Kidney epithelial cell (primary cell): ENCODE measurements at regions not wholly inside any gene's neighbourhood (a gene's known extent, or its start where the extent isn't known, plus 50 kb on each side); places are given as distances from the start of the nearest gene placed in this dataset.
A peak's percentile ranks its signal among the peaks of the same experiment; 100 is the strongest.

Experiments
- DNase-seq: peaks from one replicate; pipeline ENCODE4 v3.0.0-alpha.2; 2010; ENCODE audit warnings: low read depth
- H3K27me3 ChIP-seq: 2 replicates; pipeline ENCODE4 v1.6.0; 2011; ENCODE audit warnings: low read length; ENCODE audit not compliant: control insufficient read depth, insufficient read depth
- H3K36me3 ChIP-seq: 2 replicates; pipeline ENCODE4 v1.5.1; 2011; ENCODE audit warnings: low read length; ENCODE audit not compliant: control insufficient read depth, insufficient read depth
- H3K4me3 ChIP-seq: 2 replicates; pipeline ENCODE4 v1.5.1; 2011; ENCODE audit warnings: low read depth, mild to moderate bottlenecking, control low read depth, low read length
- TF ChIP-seq, protein P1 (sequence below): IDR thresholded peaks from 2 replicates; pipeline ENCODE4 v1.5.1; 2011; ENCODE audit warnings: mild to moderate bottlenecking, moderate library complexity, low read length, control low read depth, inconsistent platforms; ENCODE audit not compliant: insufficient read depth, poor library complexity, severe bottlenecking

GRCh38 chr13:39130301-39130700 is 92.0 kb downstream of the NHLRC3 start:
- Histone ChIP-seq H3K36me3 (no peaks in the 10 kb centered on the region), H3K27me3 (no peaks in the 10 kb centered on the region), H3K4me3 (no peak overlapping the region)
- DNase-seq, result no peak
- TF ChIP-seq, protein P1, sequence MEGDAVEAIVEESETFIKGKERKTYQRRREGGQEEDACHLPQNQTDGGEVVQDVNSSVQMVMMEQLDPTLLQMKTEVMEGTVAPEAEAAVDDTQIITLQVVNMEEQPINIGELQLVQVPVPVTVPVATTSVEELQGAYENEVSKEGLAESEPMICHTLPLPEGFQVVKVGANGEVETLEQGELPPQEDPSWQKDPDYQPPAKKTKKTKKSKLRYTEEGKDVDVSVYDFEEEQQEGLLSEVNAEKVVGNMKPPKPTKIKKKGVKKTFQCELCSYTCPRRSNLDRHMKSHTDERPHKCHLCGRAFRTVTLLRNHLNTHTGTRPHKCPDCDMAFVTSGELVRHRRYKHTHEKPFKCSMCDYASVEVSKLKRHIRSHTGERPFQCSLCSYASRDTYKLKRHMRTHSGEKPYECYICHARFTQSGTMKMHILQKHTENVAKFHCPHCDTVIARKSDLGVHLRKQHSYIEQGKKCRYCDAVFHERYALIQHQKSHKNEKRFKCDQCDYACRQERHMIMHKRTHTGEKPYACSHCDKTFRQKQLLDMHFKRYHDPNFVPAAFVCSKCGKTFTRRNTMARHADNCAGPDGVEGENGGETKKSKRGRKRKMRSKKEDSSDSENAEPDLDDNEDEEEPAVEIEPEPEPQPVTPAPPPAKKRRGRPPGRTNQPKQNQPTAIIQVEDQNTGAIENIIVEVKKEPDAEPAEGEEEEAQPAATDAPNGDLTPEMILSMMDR, result no peak

DNA sequence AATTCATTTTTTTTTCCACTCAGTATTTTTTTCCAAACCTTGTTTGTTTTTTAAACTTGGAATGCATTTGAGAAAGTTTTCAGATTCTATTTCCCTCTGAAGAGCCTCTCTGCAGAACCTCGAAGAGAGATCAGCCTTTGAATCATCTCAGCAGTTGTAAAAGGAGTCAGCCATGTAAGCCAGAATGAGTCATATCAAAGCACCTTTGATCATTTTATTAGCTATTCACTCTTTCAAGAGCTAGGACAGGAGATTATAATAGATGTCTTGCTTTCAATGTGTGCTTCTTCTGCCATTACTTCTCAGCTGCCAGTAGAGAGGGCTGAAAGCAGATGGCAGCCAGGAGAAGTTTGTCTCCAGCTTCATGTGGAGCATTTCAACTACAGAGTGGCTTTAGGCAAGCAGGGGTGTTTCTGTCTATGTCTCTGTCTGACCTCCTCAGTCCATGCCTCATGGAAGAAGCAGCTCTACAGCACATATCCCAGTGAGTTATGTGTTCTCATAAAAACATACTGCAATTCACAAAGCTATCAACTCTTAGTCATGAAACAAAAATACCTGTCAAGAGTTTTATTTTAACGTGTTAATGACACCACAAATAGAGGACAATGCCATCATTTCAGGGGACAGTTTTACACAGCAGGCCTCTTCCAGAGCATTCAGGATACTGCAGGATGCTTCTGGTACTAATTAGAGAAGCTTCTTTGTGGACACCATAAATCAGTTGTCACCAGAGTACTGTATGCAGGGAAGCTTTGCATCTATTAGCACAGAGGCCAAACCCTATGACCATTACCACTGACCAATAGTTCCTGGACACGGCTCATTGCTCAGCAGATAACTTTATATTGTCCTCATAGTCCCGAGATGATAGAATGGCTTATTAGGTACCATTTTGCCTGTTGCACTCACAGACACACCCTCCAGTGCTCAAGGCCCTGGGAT is 94.3 kb downstream of the NHLRC3 start:
- TF ChIP-seq, protein P1, result no peak
- no peaks in the 10 kb centered on the region for H3K36me3 ChIP-seq
- H3K27me3 ChIP-seq, result no peaks in the 10 kb centered on the region
- peak; percentile 31 for DNase-seq
- no peak overlapping the region for H3K4me3 ChIP-seq

- Histone ChIP-seq H3K4me3 (no peak overlapping the region), H3K36me3 (no peaks in the 10 kb centered on the region), H3K27me3 (no peaks in the 10 kb centered on the region)
- TF ChIP-seq, protein P1, result no peak
- no peak for DNase-seq
Measured at GRCh38 chr13:39133781-39134180, 95.5 kb downstream of the NHLRC3 start.

DNA sequence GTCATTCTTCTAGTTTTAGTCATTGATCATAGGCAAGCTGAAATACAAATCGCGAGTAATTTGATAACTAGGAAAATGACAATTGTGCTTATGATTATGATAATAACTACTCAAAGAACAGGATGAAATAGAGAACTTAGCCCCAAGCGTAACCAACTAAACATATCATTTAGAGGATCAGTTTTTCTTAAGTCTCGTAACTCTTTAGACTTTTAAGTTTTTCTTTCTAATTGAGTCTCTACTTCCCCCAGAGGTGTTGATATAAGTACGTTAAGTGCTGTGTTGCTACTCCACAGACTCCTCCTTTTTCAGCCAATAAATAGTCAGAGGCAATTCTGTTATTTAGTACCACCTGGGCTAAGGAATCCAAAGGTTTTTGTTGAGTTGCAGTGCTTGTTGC is 96.3 kb downstream of the NHLRC3 start:
- H3K27me3 ChIP-seq, result no peaks in the 10 kb centered on the region
- no peak for DNase-seq

GRCh38 chr13:39144391-39144790 is 106.1 kb downstream of the NHLRC3 start:
- H3K36me3 ChIP-seq, result no peaks in the 10 kb centered on the region
- TF ChIP-seq, protein P1, result no peak
- no peak overlapping the region for H3K4me3 ChIP-seq
- no peaks in the 10 kb centered on the region for H3K27me3 ChIP-seq
- DNase-seq, result no peak

More for the DNA sequence above, 96.3 kb downstream of the NHLRC3 start:
- TF ChIP-seq, protein P1, result no peak
- Histone ChIP-seq H3K4me3 (no peak overlapping the region), H3K36me3 (no peaks in the 10 kb centered on the region)
